Hepatic stellate cell (primary cell): ENCODE measurements at regions not wholly inside any gene's neighbourhood (a gene's known extent, or its start where the extent isn't known, plus 50 kb on each side); places are given as distances from the start of the nearest gene placed in this dataset.
"Not testable (repeated sequence)": the region's sequence is repeated elsewhere in the genome, so short reads cannot be mapped to it uniquely, and the experiment has no call there.

Experiments
- DNase-seq: peaks from one replicate; pipeline ENCODE4 v3.0.0; 2011; ENCODE audit warnings: low spot score

- DNase-seq: no peak
Observed at GRCh38 chr14:84084056-84084630, 1445.8 kb upstream of the FLRT2 start.

GRCh38 chr14:84085493-84085892 is 1444.5 kb upstream of the FLRT2 start:
- DNase-seq: no peak

GRCh38 chr14:84086714-84087113 is 1443.2 kb upstream of the FLRT2 start:
- DNase-seq: no peak

GRCh38 chr14:84087986-84088531 is 1441.9 kb upstream of the FLRT2 start:
- no peak for DNase-seq

GRCh38 chr14:84090837-84091236 is 1439.1 kb upstream of the FLRT2 start:
- DNase-seq: no peak

GRCh38 chr14:84095681-84096080 is 1434.3 kb upstream of the FLRT2 start:
- no peak for DNase-seq

- no peak for DNase-seq
Observed at GRCh38 chr14:84098261-84098660, 1431.7 kb upstream of the FLRT2 start.

- DNase-seq: not testable (repeated sequence)
Observed at GRCh38 chr14:84099560-84099959, 1430.4 kb upstream of the FLRT2 start.

- DNase-seq: no peak
Observed at GRCh38 chr14:84107835-84108343, 1422.1 kb upstream of the FLRT2 start.

- DNase-seq: no peak
Observed at GRCh38 chr14:84108746-84109457, 1421.0 kb upstream of the FLRT2 start.

GRCh38 chr14:84112589-84112988 is 1417.4 kb upstream of the FLRT2 start:
- no peak for DNase-seq

GRCh38 chr14:84125676-84126075 is 1404.3 kb upstream of the FLRT2 start:
- DNase-seq: no peak

- DNase-seq: no peak
Observed at GRCh38 chr14:84127495-84127894, 1402.4 kb upstream of the FLRT2 start.

- DNase-seq: no peak
Observed at GRCh38 chr14:84128050-84128449, 1401.9 kb upstream of the FLRT2 start.

- DNase-seq: no peak
Observed at GRCh38 chr14:84129007-84129406, 1400.9 kb upstream of the FLRT2 start.

- DNase-seq: no peak
Observed at GRCh38 chr14:84129941-84130340, 1400.0 kb upstream of the FLRT2 start.

- no peak for DNase-seq
Observed at GRCh38 chr14:84131924-84132323, 1398.0 kb upstream of the FLRT2 start.

GRCh38 chr14:84144166-84144565 is 1385.8 kb upstream of the FLRT2 start:
- no peak for DNase-seq

GRCh38 chr14:84152452-84152851 is 1377.5 kb upstream of the FLRT2 start:
- no peak for DNase-seq

- no peak for DNase-seq
Observed at GRCh38 chr14:84162633-84163032, 1367.3 kb upstream of the FLRT2 start.

- no peak for DNase-seq
Observed at GRCh38 chr14:84167026-84167425, 1362.9 kb upstream of the FLRT2 start.

- no peak for DNase-seq
Observed at GRCh38 chr14:84180336-84180735, 1349.6 kb upstream of the FLRT2 start.

- no peak for DNase-seq
Observed at GRCh38 chr14:84181072-84181471, 1348.9 kb upstream of the FLRT2 start.

GRCh38 chr14:84195514-84195913 is 1334.4 kb upstream of the FLRT2 start:
- no peak for DNase-seq
